ENCODE measurements at regions not wholly inside any gene's neighbourhood (a gene's known extent, or its start where the extent isn't known, plus 50 kb on each side); places are given as distances from the start of the nearest gene placed in this dataset.

DNA sequence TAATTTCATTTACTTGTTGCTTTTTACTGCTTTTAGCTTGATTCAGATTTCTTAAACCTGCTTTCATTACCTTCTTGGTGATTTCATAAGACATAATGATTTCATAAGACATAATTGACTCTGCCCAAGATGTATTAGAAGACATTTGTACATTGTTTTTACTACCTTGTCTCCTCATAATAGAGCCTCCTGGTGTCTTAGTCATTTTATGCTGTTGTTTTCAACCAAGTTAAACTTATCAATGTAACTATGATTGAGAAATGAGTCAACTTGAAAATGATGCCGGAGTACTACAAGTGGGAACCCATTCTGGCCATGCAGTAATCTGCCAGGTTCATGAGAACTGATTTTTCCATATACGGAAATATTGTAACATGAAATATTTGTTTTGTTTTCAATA lies 573.6 kb downstream of the MMUT start:
- FAIRE-seq: no peak
- H2AFZ ChIP-seq (ENCODE audit: control insufficient read depth, low read depth, low read length): no peak overlapping the region

More for the DNA sequence above, 573.6 kb downstream of the MMUT start:
- TF ChIP-seq, protein P1, sequence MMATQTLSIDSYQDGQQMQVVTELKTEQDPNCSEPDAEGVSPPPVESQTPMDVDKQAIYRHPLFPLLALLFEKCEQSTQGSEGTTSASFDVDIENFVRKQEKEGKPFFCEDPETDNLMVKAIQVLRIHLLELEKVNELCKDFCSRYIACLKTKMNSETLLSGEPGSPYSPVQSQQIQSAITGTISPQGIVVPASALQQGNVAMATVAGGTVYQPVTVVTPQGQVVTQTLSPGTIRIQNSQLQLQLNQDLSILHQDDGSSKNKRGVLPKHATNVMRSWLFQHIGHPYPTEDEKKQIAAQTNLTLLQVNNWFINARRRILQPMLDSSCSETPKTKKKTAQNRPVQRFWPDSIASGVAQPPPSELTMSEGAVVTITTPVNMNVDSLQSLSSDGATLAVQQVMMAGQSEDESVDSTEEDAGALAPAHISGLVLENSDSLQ (IDR thresholded peaks at IDR 0.05): no peak
- no peak for TF ChIP-seq CBX5 (IDR thresholded peaks at IDR 0.05; ENCODE audit: low read depth)
- TF ChIP-seq ZNF217 (IDR thresholded peaks at IDR 0.05): no peak
- TF ChIP-seq, protein P2, sequence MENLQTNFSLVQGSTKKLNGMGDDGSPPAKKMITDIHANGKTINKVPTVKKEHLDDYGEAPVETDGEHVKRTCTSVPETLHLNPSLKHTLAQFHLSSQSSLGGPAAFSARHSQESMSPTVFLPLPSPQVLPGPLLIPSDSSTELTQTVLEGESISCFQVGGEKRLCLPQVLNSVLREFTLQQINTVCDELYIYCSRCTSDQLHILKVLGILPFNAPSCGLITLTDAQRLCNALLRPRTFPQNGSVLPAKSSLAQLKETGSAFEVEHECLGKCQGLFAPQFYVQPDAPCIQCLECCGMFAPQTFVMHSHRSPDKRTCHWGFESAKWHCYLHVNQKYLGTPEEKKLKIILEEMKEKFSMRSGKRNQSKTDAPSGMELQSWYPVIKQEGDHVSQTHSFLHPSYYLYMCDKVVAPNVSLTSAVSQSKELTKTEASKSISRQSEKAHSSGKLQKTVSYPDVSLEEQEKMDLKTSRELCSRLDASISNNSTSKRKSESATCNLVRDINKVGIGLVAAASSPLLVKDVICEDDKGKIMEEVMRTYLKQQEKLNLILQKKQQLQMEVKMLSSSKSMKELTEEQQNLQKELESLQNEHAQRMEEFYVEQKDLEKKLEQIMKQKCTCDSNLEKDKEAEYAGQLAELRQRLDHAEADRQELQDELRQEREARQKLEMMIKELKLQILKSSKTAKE (IDR thresholded peaks at IDR 0.05; ENCODE audit: low read depth, poor library complexity, severe bottlenecking): no peak
- TF ChIP-seq, protein P3, sequence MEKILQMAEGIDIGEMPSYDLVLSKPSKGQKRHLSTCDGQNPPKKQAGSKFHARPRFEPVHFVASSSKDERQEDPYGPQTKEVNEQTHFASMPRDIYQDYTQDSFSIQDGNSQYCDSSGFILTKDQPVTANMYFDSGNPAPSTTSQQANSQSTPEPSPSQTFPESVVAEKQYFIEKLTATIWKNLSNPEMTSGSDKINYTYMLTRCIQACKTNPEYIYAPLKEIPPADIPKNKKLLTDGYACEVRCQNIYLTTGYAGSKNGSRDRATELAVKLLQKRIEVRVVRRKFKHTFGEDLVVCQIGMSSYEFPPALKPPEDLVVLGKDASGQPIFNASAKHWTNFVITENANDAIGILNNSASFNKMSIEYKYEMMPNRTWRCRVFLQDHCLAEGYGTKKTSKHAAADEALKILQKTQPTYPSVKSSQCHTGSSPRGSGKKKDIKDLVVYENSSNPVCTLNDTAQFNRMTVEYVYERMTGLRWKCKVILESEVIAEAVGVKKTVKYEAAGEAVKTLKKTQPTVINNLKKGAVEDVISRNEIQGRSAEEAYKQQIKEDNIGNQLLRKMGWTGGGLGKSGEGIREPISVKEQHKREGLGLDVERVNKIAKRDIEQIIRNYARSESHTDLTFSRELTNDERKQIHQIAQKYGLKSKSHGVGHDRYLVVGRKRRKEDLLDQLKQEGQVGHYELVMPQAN (conservative IDR thresholded peaks at IDR 0.05): no peak
- TF ChIP-seq PAX5 (IDR thresholded peaks at IDR 0.05; ENCODE audit: borderline replicate concordance, low read depth, low read length): no peak
- TF ChIP-seq MYB (IDR thresholded peaks at IDR 0.05; ENCODE audit: borderline replicate concordance, low read depth, low read length): no peak
- TF ChIP-seq SRF (IDR thresholded peaks at IDR 0.05; ENCODE audit: low read depth in 2 of 2, low read length in 2 of 2): no peak
- TF ChIP-seq, protein P4, sequence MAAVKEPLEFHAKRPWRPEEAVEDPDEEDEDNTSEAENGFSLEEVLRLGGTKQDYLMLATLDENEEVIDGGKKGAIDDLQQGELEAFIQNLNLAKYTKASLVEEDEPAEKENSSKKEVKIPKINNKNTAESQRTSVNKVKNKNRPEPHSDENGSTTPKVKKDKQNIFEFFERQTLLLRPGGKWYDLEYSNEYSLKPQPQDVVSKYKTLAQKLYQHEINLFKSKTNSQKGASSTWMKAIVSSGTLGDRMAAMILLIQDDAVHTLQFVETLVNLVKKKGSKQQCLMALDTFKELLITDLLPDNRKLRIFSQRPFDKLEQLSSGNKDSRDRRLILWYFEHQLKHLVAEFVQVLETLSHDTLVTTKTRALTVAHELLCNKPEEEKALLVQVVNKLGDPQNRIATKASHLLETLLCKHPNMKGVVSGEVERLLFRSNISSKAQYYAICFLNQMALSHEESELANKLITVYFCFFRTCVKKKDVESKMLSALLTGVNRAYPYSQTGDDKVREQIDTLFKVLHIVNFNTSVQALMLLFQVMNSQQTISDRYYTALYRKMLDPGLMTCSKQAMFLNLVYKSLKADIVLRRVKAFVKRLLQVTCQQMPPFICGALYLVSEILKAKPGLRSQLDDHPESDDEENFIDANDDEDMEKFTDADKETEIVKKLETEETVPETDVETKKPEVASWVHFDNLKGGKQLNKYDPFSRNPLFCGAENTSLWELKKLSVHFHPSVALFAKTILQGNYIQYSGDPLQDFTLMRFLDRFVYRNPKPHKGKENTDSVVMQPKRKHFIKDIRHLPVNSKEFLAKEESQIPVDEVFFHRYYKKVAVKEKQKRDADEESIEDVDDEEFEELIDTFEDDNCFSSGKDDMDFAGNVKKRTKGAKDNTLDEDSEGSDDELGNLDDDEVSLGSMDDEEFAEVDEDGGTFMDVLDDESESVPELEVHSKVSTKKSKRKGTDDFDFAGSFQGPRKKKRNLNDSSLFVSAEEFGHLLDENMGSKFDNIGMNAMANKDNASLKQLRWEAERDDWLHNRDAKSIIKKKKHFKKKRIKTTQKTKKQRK (IDR thresholded peaks at IDR 0.05; ENCODE audit: low read depth, low read length): no peak
- no peak for TF ChIP-seq ZNF274 (IDR thresholded peaks at IDR 0.05; ENCODE audit: insufficient read depth, insufficient read length)
- no peak for TF ChIP-seq BCL11A (IDR thresholded peaks at IDR 0.05; ENCODE audit: low read depth, low read length)
- ChIA-PET RAD21 (ENCODE audit: unreplicated experiment) (no interaction called here), POLR2A (no interaction called here), CTCF (no interaction called here), SMC1A (ENCODE audit: uncharacterized antibody, unreplicated experiment) (no interaction called here)
- H3K9me3 ChIP-seq (replicated peaks; ENCODE audit: control insufficient read depth, insufficient read depth, low read length): no peaks in the 10 kb centered on the region
- H3K4me2 ChIP-seq (ENCODE audit: control insufficient read depth, insufficient read depth): no peak overlapping the region
- in situ Hi-C loops (cut with MboI): no loop called here
- no peak overlapping the region for H3K9ac ChIP-seq (ENCODE audit: control insufficient read depth, insufficient read depth, low read length)
- H3K4me1 ChIP-seq (ENCODE audit: control insufficient read depth, insufficient read depth, low read length): no peaks in the 10 kb centered on the region
- H3K27ac ChIP-seq (ENCODE audit: control insufficient read depth, insufficient read depth): no peak overlapping the region
- H3K4me3 ChIP-seq: no peak overlapping the region
- H3K36me3 ChIP-seq (ENCODE audit: control insufficient read depth in 2 of 2, insufficient read depth in 2 of 2, low read length in 1 of 2): no peaks in the 10 kb centered on the region
- intact Hi-C loops (cut with micrococcal nuclease; ENCODE audit: unreplicated experiment): no loop called here
- DNase-seq (ENCODE audit: low read depth, low spot score): no peak
- BruUV-seq (replicated peaks): no TSS peak
- H3K27me3 ChIP-seq (replicated peaks in 1 of 2; ENCODE audit: control insufficient read depth in 2 of 2, insufficient read depth in 2 of 2, low read length in 1 of 2): no peaks in the 10 kb centered on the region
- no peak for ATAC-seq
- no peaks in the 10 kb centered on the region for H3K79me2 ChIP-seq (ENCODE audit: control insufficient read depth, insufficient read depth, low read length)
- no peaks in the 10 kb centered on the region for H4K20me1 ChIP-seq (ENCODE audit: control insufficient read depth, insufficient read depth)
- 54% methylated on average over 2 of the region's 2 CpGs for WGBS (ENCODE audit: insufficient coverage, insufficient replicate concordance, low lambda C conversion rate, missing lambda C conversion rate)

All from GM12878 (cell line).